WTC11 (cell line): ENCODE measurements at regions not wholly inside any gene's neighbourhood (a gene's known extent, or its start where the extent isn't known, plus 50 kb on each side); places are given as distances from the start of the nearest gene placed in this dataset.

Experiments
- ATAC-seq: fragments of 200-7000 bp; cut with Tn5 transposase; 2 replicates; pipeline ENCODE4 v1.10.0; 2021; ENCODE audit warnings: mild to moderate bottlenecking, moderate library complexity
- CTCF ChIA-PET: fragments of 300-600 bp; sonication (Branson Sonifier 250); formaldehyde crosslinking; loops from one replicate; lab custom pipeline; 2021; ENCODE audit warnings: antibody characterized with exemption; lab: Charles Lee
- POLR2A ChIA-PET: fragments of 350-600 bp; sonication (Branson Sonifier 250); formaldehyde crosslinking; loops from one replicate; lab custom pipeline; 2021; ENCODE audit warnings: antibody characterized with exemption; lab: Charles Lee
- DNase-seq: peaks from one replicate; pipeline ENCODE4 v3.0.0; 2021; ENCODE audit warnings: low spot score
- H3K27ac Mint-ChIP-seq: 2 replicates; pipeline ENCODE4 v1.8.0; 2021; ENCODE audit warnings: mixed read lengths
- H3K27me3 Mint-ChIP-seq: 2 replicates; pipeline ENCODE4 v1.8.0; 2021; ENCODE audit warnings: low read depth, mild to moderate bottlenecking, moderate library complexity, mixed read lengths
- H3K36me3 Mint-ChIP-seq: 2 replicates; pipeline ENCODE4 v1.8.0; 2021; ENCODE audit warnings: mixed read lengths
- H3K4me1 Mint-ChIP-seq: 2 replicates; pipeline ENCODE4 v1.8.0; 2022; ENCODE audit warnings: mixed read lengths
- H3K4me3 Mint-ChIP-seq: 2 replicates; pipeline ENCODE4 v1.8.0; 2021; ENCODE audit warnings: mild to moderate bottlenecking, moderate library complexity, mixed read lengths
- H3K9me3 Mint-ChIP-seq: 2 replicates; pipeline ENCODE4 v1.8.0; 2021; ENCODE audit warnings: mixed read lengths
- CREB1 ChIP-seq: sonication (generic); formaldehyde crosslinking; IDR thresholded peaks from 2 replicates; pipeline ENCODE4 v1.8.0; 2023; ENCODE audit warnings: mild to moderate bottlenecking, missing genetic modification reagents
- CREM ChIP-seq: sonication (generic); formaldehyde crosslinking; IDR thresholded peaks from 2 replicates; pipeline ENCODE4 v1.8.1; 2022; ENCODE audit warnings: mild to moderate bottlenecking, missing genetic modification reagents, moderate library complexity
- EMX1 ChIP-seq: fragments of 250-450 bp; sonication (Bioruptor Pico); IDR thresholded peaks from 2 replicates; pipeline ENCODE4 v1.8.0; 2021; ENCODE audit warnings: mild to moderate bottlenecking
- FOXK1 ChIP-seq: sonication (generic); formaldehyde crosslinking; IDR thresholded peaks from 2 replicates; pipeline ENCODE4 v1.8.0; 2022; ENCODE audit warnings: mild to moderate bottlenecking, moderate library complexity, missing genetic modification reagents
- NFE2L1 ChIP-seq: sonication (generic); formaldehyde crosslinking; IDR thresholded peaks from 2 replicates; pipeline ENCODE4 v1.8.1; 2023; ENCODE audit warnings: missing genetic modification reagents
- NR3C1 ChIP-seq: sonication (generic); formaldehyde crosslinking; conservative IDR thresholded peaks from 2 replicates; pipeline ENCODE4 v1.8.1; 2023; ENCODE audit warnings: low read depth, mild to moderate bottlenecking, missing genetic modification reagents
- PRRX2 ChIP-seq: fragments of 250-450 bp; sonication (Bioruptor Pico); IDR thresholded peaks from 2 replicates; pipeline ENCODE4 v1.8.0; 2021; ENCODE audit warnings: mild to moderate bottlenecking
- RORB ChIP-seq: fragments of 250-450 bp; sonication (Bioruptor Pico); IDR thresholded peaks from 2 replicates; pipeline ENCODE4 v1.9.0; 2021; ENCODE audit warnings: mild to moderate bottlenecking
- SMAD3 ChIP-seq: sonication (generic); formaldehyde crosslinking; IDR thresholded peaks from 2 replicates; pipeline ENCODE4 v1.8.0; 2022; ENCODE audit warnings: missing genetic modification reagents, mild to moderate bottlenecking, borderline replicate concordance
- ZNF219 ChIP-seq: sonication (generic); formaldehyde crosslinking; IDR thresholded peaks from 2 replicates; pipeline ENCODE4 v1.8.0; 2023; ENCODE audit warnings: missing genetic modification reagents, mild to moderate bottlenecking, borderline replicate concordance
- ZNF232 ChIP-seq: sonication (generic); formaldehyde crosslinking; IDR thresholded peaks from 2 replicates; pipeline ENCODE4 v1.8.0; 2022; ENCODE audit warnings: mild to moderate bottlenecking, missing genetic modification reagents
- TF ChIP-seq, protein P1 (sequence below): sonication (generic); formaldehyde crosslinking; IDR thresholded peaks from 2 replicates; pipeline ENCODE4 v1.8.1; 2023; ENCODE audit warnings: mild to moderate bottlenecking, missing genetic modification reagents, borderline replicate concordance
- TF ChIP-seq, protein P2 (sequence below): sonication (generic); formaldehyde crosslinking; IDR thresholded peaks from 2 replicates; pipeline ENCODE4 v1.8.0; 2023; ENCODE audit warnings: missing genetic modification reagents
- TF ChIP-seq, protein P3 (sequence below): fragments of 250-450 bp; sonication (Bioruptor Pico); IDR thresholded peaks from 2 replicates; pipeline ENCODE4 v1.9.0; 2021; ENCODE audit warnings: mild to moderate bottlenecking
- TF ChIP-seq, protein P4 (sequence below): fragments of 250-450 bp; sonication (Bioruptor Pico); conservative IDR thresholded peaks from 2 replicates; pipeline ENCODE4 v1.9.0; 2021; ENCODE audit warnings: mild to moderate bottlenecking
- TF ChIP-seq, protein P5 (sequence below): fragments of 200-600 bp; IDR thresholded peaks from 2 replicates; pipeline ENCODE4 v1.8.0; 2022; ENCODE audit warnings: antibody characterized with exemption
- TF ChIP-seq, protein P6 (sequence below): sonication (generic); formaldehyde crosslinking; IDR thresholded peaks from 2 replicates; pipeline ENCODE4 v1.8.1; 2023; ENCODE audit warnings: mild to moderate bottlenecking, moderate library complexity, missing genetic modification reagents
- TF ChIP-seq, protein P7 (sequence below): sonication (generic); formaldehyde crosslinking; IDR thresholded peaks from 2 replicates; pipeline ENCODE4 v1.8.1; 2023; ENCODE audit warnings: mild to moderate bottlenecking, missing genetic modification reagents

DNA sequence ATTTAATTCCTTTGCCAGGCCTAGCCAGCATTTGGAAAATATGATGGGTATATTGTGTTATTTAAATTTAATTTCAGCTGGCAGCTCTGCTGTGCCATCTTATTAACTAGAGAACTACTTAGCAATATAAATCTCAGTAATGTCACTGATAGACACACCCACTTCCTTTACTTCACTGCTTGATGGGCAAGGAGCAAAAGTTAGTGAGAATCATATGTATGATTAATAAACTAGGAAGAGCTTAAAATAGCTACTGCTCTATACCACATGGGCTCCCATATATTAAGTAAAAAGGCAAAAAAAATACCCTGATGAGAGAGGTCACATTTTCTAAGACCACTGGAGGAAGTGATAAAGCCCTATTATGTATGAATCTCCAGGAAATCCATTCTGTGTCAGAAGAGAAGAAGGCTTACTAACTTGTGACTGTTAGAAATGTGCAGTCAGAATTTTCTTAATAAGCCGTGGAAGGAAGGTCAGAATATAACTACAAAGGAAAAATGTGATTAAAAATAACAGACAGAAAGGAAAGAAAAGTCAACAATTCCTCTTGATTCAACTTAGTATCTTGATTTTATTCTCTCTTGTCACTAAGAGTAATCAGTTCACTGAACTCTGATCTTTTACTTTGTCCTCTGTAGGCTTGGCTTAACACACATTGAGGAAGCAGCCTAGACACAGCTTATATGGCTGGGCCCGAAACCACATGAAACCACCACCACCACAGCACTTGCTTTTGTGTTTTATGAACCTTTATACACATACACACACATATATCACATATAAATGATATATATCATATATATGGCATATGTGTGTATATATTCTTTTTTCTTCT, 1233.9 kb upstream of the ALCAM start:
- CTCF ChIA-PET = interaction anchor here (0.5 kb wide), 1 partner anchor 325 kb away, joined by 3 read pairs; no protein-coding TSS in a partner anchor
- POLR2A ChIA-PET = no interaction called here
- Mint-ChIP-seq H3K4me3 (no peak overlapping the region), H3K4me1 (peaks cover 17% of the 10 kb centered on the region), H3K27me3 (no peaks in the 10 kb centered on the region), H3K9me3 (peaks cover 4% of the 10 kb centered on the region; the same call in 1 of the 2 replicates), H3K27ac (no peak overlapping the region), H3K36me3 (peaks cover 3% of the 10 kb centered on the region; the same call in 1 of the 2 replicates)
- no peak for DNase-seq
- TF ChIP-seq ZNF232 (CRISPR knock-in tag) (no peak), FOXK1 (no peak), EMX1 (CRISPR knock-in tag) (no peak), NFE2L1 (CRISPR knock-in tag) (no peak), PRRX2 (CRISPR knock-in tag) (no peak), NR3C1 (CRISPR knock-in tag) (no peak), CREB1 (CRISPR knock-in tag) (no peak), CREM (CRISPR knock-in tag) (no peak), RORB (CRISPR knock-in tag) (no peak), ZNF219 (CRISPR knock-in tag) (no peak), SMAD3 (CRISPR knock-in tag) (no peak)
- TF ChIP-seq, protein P1, sequence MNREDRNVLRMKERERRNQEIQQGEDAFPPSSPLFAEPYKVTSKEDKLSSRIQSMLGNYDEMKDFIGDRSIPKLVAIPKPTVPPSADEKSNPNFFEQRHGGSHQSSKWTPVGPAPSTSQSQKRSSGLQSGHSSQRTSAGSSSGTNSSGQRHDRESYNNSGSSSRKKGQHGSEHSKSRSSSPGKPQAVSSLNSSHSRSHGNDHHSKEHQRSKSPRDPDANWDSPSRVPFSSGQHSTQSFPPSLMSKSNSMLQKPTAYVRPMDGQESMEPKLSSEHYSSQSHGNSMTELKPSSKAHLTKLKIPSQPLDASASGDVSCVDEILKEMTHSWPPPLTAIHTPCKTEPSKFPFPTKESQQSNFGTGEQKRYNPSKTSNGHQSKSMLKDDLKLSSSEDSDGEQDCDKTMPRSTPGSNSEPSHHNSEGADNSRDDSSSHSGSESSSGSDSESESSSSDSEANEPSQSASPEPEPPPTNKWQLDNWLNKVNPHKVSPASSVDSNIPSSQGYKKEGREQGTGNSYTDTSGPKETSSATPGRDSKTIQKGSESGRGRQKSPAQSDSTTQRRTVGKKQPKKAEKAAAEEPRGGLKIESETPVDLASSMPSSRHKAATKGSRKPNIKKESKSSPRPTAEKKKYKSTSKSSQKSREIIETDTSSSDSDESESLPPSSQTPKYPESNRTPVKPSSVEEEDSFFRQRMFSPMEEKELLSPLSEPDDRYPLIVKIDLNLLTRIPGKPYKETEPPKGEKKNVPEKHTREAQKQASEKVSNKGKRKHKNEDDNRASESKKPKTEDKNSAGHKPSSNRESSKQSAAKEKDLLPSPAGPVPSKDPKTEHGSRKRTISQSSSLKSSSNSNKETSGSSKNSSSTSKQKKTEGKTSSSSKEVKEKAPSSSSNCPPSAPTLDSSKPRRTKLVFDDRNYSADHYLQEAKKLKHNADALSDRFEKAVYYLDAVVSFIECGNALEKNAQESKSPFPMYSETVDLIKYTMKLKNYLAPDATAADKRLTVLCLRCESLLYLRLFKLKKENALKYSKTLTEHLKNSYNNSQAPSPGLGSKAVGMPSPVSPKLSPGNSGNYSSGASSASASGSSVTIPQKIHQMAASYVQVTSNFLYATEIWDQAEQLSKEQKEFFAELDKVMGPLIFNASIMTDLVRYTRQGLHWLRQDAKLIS = no peak
- TF ChIP-seq, protein P2, sequence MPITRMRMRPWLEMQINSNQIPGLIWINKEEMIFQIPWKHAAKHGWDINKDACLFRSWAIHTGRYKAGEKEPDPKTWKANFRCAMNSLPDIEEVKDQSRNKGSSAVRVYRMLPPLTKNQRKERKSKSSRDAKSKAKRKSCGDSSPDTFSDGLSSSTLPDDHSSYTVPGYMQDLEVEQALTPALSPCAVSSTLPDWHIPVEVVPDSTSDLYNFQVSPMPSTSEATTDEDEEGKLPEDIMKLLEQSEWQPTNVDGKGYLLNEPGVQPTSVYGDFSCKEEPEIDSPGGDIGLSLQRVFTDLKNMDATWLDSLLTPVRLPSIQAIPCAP (CRISPR knock-in tag) = no peak
- TF ChIP-seq, protein P3, sequence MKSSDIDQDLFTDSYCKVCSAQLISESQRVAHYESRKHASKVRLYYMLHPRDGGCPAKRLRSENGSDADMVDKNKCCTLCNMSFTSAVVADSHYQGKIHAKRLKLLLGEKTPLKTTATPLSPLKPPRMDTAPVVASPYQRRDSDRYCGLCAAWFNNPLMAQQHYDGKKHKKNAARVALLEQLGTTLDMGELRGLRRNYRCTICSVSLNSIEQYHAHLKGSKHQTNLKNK (CRISPR knock-in tag) = no peak
- TF ChIP-seq, protein P4, sequence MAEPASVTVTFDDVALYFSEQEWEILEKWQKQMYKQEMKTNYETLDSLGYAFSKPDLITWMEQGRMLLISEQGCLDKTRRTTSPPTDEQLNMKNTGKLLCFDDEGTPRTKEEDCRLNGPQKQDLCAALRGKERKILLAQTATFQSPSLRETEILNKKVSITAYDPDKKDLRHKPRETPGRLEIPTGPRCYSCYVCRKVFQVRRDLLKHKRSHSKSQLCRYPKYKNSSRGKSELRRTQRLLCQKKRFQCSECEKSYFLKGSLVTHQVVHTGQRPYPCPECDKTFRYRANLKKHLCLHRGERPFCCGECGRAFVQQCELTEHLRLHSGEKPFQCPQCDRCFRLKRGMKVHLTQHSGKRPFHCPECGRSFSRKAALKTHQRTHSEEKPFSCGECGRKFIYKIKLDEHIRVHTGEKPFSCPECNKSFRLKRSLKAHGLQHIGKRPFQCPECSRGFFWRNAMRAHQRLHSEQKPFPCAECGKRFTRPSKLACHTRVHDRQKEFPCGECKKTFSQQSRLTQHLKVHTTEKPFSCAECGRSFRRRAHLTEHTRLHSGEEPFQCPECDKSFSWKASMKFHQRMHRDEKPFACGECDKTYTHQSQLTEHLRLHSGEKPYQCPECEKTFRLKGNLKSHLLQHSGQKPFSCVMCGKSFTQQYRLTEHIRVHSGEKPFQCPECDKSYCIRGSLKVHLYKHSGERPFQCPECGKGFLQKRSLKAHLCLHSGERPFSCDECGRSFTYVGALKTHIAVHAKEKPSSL (CRISPR knock-in tag) = no peak
- TF ChIP-seq, protein P5, sequence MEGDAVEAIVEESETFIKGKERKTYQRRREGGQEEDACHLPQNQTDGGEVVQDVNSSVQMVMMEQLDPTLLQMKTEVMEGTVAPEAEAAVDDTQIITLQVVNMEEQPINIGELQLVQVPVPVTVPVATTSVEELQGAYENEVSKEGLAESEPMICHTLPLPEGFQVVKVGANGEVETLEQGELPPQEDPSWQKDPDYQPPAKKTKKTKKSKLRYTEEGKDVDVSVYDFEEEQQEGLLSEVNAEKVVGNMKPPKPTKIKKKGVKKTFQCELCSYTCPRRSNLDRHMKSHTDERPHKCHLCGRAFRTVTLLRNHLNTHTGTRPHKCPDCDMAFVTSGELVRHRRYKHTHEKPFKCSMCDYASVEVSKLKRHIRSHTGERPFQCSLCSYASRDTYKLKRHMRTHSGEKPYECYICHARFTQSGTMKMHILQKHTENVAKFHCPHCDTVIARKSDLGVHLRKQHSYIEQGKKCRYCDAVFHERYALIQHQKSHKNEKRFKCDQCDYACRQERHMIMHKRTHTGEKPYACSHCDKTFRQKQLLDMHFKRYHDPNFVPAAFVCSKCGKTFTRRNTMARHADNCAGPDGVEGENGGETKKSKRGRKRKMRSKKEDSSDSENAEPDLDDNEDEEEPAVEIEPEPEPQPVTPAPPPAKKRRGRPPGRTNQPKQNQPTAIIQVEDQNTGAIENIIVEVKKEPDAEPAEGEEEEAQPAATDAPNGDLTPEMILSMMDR = no peak
- TF ChIP-seq, protein P6, sequence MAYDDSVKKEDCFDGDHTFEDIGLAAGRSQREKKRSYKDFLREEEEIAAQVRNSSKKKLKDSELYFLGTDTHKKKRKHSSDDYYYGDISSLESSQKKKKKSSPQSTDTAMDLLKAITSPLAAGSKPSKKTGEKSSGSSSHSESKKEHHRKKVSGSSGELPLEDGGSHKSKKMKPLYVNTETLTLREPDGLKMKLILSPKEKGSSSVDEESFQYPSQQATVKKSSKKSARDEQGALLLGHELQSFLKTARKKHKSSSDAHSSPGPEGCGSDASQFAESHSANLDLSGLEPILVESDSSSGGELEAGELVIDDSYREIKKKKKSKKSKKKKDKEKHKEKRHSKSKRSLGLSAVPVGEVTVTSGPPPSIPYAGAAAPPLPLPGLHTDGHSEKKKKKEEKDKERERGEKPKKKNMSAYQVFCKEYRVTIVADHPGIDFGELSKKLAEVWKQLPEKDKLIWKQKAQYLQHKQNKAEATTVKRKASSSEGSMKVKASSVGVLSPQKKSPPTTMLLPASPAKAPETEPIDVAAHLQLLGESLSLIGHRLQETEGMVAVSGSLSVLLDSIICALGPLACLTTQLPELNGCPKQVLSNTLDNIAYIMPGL (CRISPR knock-in tag) = no peak
- TF ChIP-seq, protein P7, sequence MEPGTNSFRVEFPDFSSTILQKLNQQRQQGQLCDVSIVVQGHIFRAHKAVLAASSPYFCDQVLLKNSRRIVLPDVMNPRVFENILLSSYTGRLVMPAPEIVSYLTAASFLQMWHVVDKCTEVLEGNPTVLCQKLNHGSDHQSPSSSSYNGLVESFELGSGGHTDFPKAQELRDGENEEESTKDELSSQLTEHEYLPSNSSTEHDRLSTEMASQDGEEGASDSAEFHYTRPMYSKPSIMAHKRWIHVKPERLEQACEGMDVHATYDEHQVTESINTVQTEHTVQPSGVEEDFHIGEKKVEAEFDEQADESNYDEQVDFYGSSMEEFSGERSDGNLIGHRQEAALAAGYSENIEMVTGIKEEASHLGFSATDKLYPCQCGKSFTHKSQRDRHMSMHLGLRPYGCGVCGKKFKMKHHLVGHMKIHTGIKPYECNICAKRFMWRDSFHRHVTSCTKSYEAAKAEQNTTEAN (CRISPR knock-in tag) = no peak
- no peak for ATAC-seq
